Ishikawa (cell line): ENCODE measurements at regions not wholly inside any gene's neighbourhood (a gene's known extent, or its start where the extent isn't known, plus 50 kb on each side); places are given as distances from the start of the nearest gene placed in this dataset.

Experiments used
- CEBPB ChIP-seq: IDR thresholded peaks from 2 replicates; pipeline ENCODE4 v1.6.1; 2012
- CREB1 ChIP-seq: IDR thresholded peaks from 2 replicates; pipeline ENCODE4 v1.6.1; 2012; ENCODE audit warnings: low read depth
- EP300 ChIP-seq: IDR thresholded peaks from 2 replicates; pipeline ENCODE4 v1.6.1; 2012; ENCODE audit warnings: borderline replicate concordance
- FOXM1 ChIP-seq: IDR thresholded peaks from 2 replicates; pipeline ENCODE4 v1.6.1; 2012; ENCODE audit warnings: low read depth, borderline replicate concordance
- MAX ChIP-seq: IDR thresholded peaks from 2 replicates; pipeline ENCODE4 v1.6.1; 2012
- RAD21 ChIP-seq: IDR thresholded peaks from 2 replicates; pipeline ENCODE4 v1.6.1; 2012; ENCODE audit warnings: low read depth
- REST ChIP-seq: IDR thresholded peaks from 2 replicates; pipeline ENCODE4 v1.6.1; 2012; ENCODE audit warnings: low read depth, mild to moderate bottlenecking
- TCF12 ChIP-seq: IDR thresholded peaks from 2 replicates; pipeline ENCODE4 v1.6.1; 2012; ENCODE audit warnings: low read depth
- TEAD4 ChIP-seq: IDR thresholded peaks from 2 replicates; pipeline ENCODE4 v1.6.1; 2012
- USF1 ChIP-seq: IDR thresholded peaks from 2 replicates; pipeline ENCODE4 v1.6.1; 2012
- YY1 ChIP-seq: IDR thresholded peaks from 2 replicates; pipeline ENCODE4 v1.6.1; 2012; ENCODE audit warnings: low read depth
- ZBTB7A ChIP-seq: IDR thresholded peaks from 2 replicates; pipeline ENCODE4 v1.6.1; 2012; ENCODE audit warnings: low read depth

- TF ChIP-seq RAD21 (no peak), MAX (no peak), REST (no peak), FOXM1 (no peak), TCF12 (no peak), CEBPB (no peak), YY1 (no peak), ZBTB7A (no peak), CREB1 (no peak), TEAD4 (no peak), EP300 (no peak), USF1 (no peak)
Observed at GRCh38 chr13:24038841-24039330, 121.6 kb upstream of the SPATA13 start.
